BJ (cell line): ENCODE measurements at regions not wholly inside any gene's neighbourhood (a gene's known extent, or its start where the extent isn't known, plus 50 kb on each side); places are given as distances from the start of the nearest gene placed in this dataset.

Experiments used
- CTCF ChIA-PET: fragments of 350-600 bp; formaldehyde crosslinking; extraction: SDS; loops from one replicate; lab custom pipeline; 2021; ENCODE audit warnings: antibody characterized with exemption, inconsistent platforms; lab: Yijun Ruan, JAX
- POLR2A ChIA-PET: fragments of 300-600 bp; sonication (Branson Sonifier 250); formaldehyde crosslinking; extraction: SDS; loops from one replicate; lab custom pipeline; 2021; ENCODE audit warnings: antibody characterized with exemption; lab: Charles Lee
- DNase-seq: peaks from one replicate; pipeline ENCODE4 v3.0.0-alpha.2; 2011; ENCODE audit warnings: low read depth
- H3K27me3 ChIP-seq: 2 replicates; pipeline ENCODE4 v1.6.0; 2011; ENCODE audit warnings: low read length; ENCODE audit not compliant: control insufficient read depth, insufficient read depth
- H3K36me3 ChIP-seq: 2 replicates; pipeline ENCODE4 v1.5.1; 2011; ENCODE audit warnings: low read length; ENCODE audit not compliant: control insufficient read depth, insufficient read depth
- H3K4me3 ChIP-seq: 2 replicates; pipeline ENCODE4 v1.5.1; 2011; ENCODE audit warnings: low read depth, mild to moderate bottlenecking, control low read depth, low read length
- TF ChIP-seq, protein P1 (sequence below): IDR thresholded peaks from 2 replicates; pipeline ENCODE4 v1.5.1; 2011; ENCODE audit warnings: low read depth, mild to moderate bottlenecking, control low read depth, inconsistent platforms, low read length, moderate library complexity; ENCODE audit not compliant: insufficient read depth

DNA sequence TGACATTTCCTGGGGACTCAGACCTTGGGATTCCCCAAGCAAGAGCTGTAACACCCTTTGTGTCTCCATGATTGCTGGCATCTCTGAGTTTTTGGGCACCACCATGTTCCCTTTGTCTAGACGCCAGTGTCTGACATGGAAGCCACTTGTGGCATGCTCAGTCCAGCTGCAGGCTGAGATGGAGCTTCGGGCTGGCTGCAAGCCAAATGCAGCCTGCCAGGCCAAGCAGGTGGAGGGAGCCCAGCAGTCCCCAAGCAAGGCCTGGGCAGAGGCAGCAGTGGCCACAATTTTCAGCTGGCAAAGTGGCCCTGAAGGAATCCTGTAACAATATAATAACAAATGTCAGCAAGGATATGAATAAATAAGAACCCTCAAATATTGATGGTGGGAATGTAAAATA lies 86.2 kb upstream of the ABCB5 start:
- DNase-seq: no peak
- TF ChIP-seq, protein P1, sequence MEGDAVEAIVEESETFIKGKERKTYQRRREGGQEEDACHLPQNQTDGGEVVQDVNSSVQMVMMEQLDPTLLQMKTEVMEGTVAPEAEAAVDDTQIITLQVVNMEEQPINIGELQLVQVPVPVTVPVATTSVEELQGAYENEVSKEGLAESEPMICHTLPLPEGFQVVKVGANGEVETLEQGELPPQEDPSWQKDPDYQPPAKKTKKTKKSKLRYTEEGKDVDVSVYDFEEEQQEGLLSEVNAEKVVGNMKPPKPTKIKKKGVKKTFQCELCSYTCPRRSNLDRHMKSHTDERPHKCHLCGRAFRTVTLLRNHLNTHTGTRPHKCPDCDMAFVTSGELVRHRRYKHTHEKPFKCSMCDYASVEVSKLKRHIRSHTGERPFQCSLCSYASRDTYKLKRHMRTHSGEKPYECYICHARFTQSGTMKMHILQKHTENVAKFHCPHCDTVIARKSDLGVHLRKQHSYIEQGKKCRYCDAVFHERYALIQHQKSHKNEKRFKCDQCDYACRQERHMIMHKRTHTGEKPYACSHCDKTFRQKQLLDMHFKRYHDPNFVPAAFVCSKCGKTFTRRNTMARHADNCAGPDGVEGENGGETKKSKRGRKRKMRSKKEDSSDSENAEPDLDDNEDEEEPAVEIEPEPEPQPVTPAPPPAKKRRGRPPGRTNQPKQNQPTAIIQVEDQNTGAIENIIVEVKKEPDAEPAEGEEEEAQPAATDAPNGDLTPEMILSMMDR: no peak
- ChIA-PET CTCF (no interaction called here), POLR2A (interaction anchor here (0.6 kb wide), 1 partner anchor 975 kb away, joined by 6 read pairs; no protein-coding TSS in a partner anchor)
- no peak overlapping the region for H3K4me3 ChIP-seq
- no peaks in the 10 kb centered on the region for H3K36me3 ChIP-seq
- H3K27me3 ChIP-seq: no peaks in the 10 kb centered on the region

DNA sequence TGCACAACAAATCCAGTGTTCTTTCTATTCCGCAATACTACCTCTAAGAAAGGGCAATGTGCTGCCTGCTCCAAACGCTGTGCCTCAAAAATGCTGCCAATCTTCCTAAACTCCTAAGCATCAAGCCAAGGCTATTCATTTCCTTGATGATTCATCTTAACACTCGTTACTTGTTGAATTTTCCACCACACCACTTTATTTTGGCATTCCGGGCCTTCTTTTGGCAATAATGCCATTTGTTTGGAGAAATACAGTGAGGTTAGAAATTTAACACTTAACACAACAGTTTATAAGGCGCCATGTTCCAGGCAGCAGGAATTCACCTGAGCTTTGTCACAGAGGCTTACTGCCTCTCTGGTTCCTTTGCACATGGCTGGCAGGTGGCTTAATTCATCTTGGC lies 82.6 kb upstream of the ABCB5 start:
- CTCF ChIA-PET: interaction anchor here (2.2 kb wide), 1 partner anchor 10 kb away, joined by 4 read pairs; no protein-coding TSS in a partner anchor
- Histone ChIP-seq H3K4me3 (no peak overlapping the region), H3K27me3 (no peaks in the 10 kb centered on the region), H3K36me3 (no peaks in the 10 kb centered on the region)
- POLR2A ChIA-PET: no interaction called here
- no peak for DNase-seq
- TF ChIP-seq, protein P1: no peak

DNA sequence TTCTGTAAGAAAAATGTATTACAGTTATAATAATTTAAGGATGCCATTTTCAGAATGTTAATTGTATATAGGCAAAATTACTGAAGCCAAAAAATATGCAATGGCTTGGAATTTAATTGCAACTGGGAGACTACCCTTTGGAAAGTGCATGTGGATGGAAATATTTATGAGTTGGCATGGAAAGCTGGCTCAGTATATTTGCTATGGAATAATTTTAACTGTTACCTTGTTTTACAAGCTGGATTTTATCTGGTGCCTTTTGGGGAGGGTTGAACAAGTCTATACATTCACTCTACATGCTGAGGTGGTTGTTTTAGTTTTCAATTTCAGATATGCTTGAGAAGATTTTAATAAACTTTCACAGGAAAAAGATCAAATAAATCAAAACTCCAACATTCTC lies 80.9 kb upstream of the ABCB5 start:
- POLR2A ChIA-PET: no interaction called here
- CTCF ChIA-PET: no interaction called here

DNA sequence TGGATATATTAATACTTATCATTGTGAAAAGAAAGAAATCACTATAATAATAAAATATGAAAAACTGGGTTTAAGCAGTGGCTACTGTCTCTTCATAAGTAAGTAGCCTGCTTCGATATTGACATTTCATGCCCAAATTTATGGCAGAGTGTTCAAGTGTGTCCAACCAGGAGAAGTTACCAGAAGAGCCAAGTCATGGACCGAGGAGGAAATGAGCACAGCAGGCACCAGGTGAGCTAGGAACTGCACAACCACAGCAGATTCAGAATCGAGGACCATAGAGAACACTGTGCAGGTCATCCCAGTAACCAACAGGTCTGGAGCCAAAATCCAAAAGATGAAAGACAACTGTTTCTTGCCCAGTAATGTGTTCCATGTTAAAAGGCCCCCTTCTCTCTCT lies 79.9 kb upstream of the ABCB5 start:
- Histone ChIP-seq H3K36me3 (no peaks in the 10 kb centered on the region), H3K4me3 (no peak overlapping the region), H3K27me3 (no peaks in the 10 kb centered on the region)
- no peak for DNase-seq
- POLR2A ChIA-PET: no interaction called here
- TF ChIP-seq, protein P1: no peak
- CTCF ChIA-PET: no interaction called here

More for the DNA sequence above, 80.9 kb upstream of the ABCB5 start:
- Histone ChIP-seq H3K36me3 (no peaks in the 10 kb centered on the region), H3K4me3 (no peak overlapping the region), H3K27me3 (no peaks in the 10 kb centered on the region)
- DNase-seq: no peak
- TF ChIP-seq, protein P1: no peak

DNA sequence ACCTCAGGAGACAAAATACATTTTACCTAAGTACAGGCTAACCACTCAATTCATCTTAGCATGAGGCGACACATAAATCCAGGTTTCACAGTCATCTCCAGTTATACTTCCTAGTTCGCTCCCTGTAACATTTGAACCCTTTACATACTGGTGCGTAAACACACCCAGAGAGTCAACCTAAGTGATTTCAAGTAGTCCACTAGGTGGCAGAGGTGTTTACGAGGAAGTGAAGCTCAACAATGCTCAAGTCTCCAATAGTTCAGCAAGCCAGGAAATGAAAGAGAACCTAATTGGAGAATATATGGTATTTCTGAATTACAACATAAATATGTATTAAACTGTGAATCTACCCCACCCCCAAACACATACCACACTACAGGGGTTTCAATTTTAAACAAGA lies 76.3 kb upstream of the ABCB5 start:
- no peaks in the 10 kb centered on the region for H3K36me3 ChIP-seq
- TF ChIP-seq, protein P1: no peak
- ChIA-PET CTCF (no interaction called here), POLR2A (no interaction called here)
- H3K27me3 ChIP-seq: no peaks in the 10 kb centered on the region
- H3K4me3 ChIP-seq: no peak overlapping the region
- DNase-seq: no peak
